ENCODE measurements at regions not wholly inside any gene's neighbourhood (a gene's known extent, or its start where the extent isn't known, plus 50 kb on each side); places are given as distances from the start of the nearest gene placed in this dataset.

DNA sequence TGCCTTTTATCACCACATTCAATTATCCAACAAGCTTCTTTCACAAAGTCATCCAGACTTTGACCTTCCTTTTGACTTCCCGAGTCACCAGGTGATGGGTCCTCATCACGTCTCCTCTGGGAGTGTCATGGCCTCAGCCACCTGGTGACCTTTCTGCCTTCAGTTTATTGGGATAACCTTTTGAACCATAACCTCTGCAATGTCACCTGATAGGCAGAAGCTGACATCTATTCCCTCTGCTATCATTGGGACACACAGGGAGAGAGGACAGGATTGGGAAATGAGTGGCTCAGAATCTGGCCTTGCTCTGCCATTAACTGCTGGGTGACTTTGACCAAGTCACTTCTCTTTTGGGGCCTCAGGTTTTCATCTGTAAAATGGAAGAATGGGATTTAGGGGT, 388.7 kb downstream of the NUAK1 start:
- TF ChIP-seq, protein P1, sequence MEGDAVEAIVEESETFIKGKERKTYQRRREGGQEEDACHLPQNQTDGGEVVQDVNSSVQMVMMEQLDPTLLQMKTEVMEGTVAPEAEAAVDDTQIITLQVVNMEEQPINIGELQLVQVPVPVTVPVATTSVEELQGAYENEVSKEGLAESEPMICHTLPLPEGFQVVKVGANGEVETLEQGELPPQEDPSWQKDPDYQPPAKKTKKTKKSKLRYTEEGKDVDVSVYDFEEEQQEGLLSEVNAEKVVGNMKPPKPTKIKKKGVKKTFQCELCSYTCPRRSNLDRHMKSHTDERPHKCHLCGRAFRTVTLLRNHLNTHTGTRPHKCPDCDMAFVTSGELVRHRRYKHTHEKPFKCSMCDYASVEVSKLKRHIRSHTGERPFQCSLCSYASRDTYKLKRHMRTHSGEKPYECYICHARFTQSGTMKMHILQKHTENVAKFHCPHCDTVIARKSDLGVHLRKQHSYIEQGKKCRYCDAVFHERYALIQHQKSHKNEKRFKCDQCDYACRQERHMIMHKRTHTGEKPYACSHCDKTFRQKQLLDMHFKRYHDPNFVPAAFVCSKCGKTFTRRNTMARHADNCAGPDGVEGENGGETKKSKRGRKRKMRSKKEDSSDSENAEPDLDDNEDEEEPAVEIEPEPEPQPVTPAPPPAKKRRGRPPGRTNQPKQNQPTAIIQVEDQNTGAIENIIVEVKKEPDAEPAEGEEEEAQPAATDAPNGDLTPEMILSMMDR (IDR thresholded peaks at IDR 0.05), result no peak
- Histone ChIP-seq H3K36me3 (no peaks in the 10 kb centered on the region), H3K27me3 (no peaks in the 10 kb centered on the region), H3K4me1 (ENCODE audit: control insufficient read depth in 1 of 2, insufficient read depth in 1 of 2, low read depth in 1 of 2, low read length in 1 of 2) (no peaks in the 10 kb centered on the region), H3K27ac (no peak overlapping the region), H3K9me3 (no peaks in the 10 kb centered on the region), H3K4me3 (ENCODE audit: low read depth in 1 of 2, low read length in 1 of 2) (no peak overlapping the region)

DNA sequence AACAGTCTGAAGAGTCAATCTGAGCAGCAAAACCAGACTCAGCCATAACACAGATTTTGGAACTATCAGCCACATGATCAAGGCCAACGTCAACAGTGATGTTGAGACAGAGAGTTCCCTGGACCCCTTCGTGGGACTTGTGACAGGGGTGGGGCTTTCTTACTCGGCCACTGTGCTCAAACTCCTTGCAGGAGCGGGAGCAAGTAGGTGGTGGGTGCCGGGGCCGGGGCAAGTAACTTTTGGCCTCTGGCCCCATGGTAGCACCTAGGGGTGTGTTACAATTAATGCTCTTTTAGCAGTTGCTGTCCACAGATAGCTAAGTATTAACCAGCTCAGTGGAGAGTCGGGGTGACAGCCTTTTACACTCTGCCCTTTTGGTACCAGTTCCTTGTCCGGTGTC, 384.4 kb downstream of the NUAK1 start:
- Histone ChIP-seq H3K9me3 (no peaks in the 10 kb centered on the region), H3K4me3 (ENCODE audit: low read depth in 1 of 2, low read length in 1 of 2) (no peak overlapping the region), H3K27ac (no peak overlapping the region), H3K27me3 (no peaks in the 10 kb centered on the region), H3K4me1 (ENCODE audit: control insufficient read depth in 1 of 2, insufficient read depth in 1 of 2, low read depth in 1 of 2, low read length in 1 of 2) (no peaks in the 10 kb centered on the region), H3K36me3 (no peaks in the 10 kb centered on the region)
- TF ChIP-seq, protein P1 (IDR thresholded peaks at IDR 0.05), result no peak

DNA sequence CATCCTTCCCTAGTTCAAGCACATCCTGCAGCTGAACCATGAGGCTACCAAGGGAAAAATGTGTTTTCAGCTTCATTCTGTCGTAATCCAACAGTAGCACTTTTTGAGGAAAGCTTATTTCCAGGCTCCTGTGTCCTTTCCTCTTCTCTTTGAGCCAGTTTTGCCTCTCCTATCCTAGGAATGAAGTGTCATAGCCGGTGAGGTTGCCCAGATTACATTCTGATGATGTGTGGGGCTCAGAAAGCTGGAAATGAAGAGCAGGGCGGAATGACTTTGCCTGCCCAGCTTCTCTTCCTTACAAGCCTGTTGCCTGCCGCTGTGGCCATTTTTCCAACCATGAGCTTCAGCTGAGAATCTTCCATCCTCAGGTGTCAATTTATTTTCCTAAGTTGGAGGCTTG, 381.8 kb downstream of the NUAK1 start:
- H3K27ac ChIP-seq, result no peak overlapping the region
- H3K9me3 ChIP-seq, result no peaks in the 10 kb centered on the region
- no peak overlapping the region for H3K4me3 ChIP-seq (ENCODE audit: low read depth in 1 of 2, low read length in 1 of 2)
- no peaks in the 10 kb centered on the region for H3K36me3 ChIP-seq
- H3K4me1 ChIP-seq (ENCODE audit: control insufficient read depth in 1 of 2, insufficient read depth in 1 of 2, low read depth in 1 of 2, low read length in 1 of 2), result no peaks in the 10 kb centered on the region
- H3K27me3 ChIP-seq, result no peaks in the 10 kb centered on the region
- TF ChIP-seq, protein P1 (IDR thresholded peaks at IDR 0.05), result no peak

DNA sequence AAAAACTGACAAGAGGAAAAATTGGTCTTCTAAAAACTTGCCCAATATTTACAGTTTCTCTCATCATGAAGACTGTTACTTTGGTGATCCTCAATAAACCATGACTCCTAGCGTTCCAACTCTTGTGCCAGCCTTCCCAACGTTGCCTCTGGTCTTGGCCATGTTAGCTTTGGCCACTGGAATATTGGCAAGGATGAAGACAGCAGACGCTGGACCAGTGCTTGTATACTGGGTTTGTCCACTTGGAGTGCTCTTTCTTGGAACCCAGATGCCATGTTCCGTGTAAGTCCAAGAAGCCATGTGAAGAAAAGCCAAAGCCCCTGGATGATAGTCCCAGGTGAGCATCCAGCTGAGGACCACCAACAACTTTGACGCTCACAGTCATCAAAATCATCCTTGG, 379.6 kb downstream of the NUAK1 start:
- Histone ChIP-seq H3K9me3 (no peaks in the 10 kb centered on the region), H3K4me1 (ENCODE audit: control insufficient read depth in 1 of 2, insufficient read depth in 1 of 2, low read depth in 1 of 2, low read length in 1 of 2) (no peaks in the 10 kb centered on the region), H3K27me3 (peaks cover 2% of the 10 kb centered on the region), H3K36me3 (no peaks in the 10 kb centered on the region), H3K4me3 (ENCODE audit: low read depth in 1 of 2, low read length in 1 of 2) (no peak overlapping the region), H3K27ac (no peak overlapping the region)
- TF ChIP-seq, protein P1 (IDR thresholded peaks at IDR 0.05), result no peak

DNA sequence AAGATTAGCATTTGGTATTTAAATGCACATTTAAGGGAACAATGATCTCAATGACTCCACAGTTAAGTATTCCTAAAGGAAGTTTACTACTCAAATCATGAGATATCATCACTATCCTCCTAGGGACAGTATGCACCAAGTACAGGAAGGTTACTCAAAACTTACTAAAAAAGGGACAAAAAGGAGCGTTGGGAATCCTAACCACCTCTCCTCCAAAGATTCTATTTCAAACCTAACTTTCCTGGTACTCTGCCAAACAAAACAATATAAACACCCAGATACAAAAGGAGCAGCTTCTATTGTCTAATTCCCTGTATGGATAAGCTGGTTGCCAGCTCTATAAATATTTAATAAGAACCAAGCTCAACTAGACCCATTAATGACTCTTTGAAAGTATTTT, 377.7 kb downstream of the NUAK1 start:
- Histone ChIP-seq H3K36me3 (no peaks in the 10 kb centered on the region), H3K27ac (no peak overlapping the region), H3K9me3 (no peaks in the 10 kb centered on the region), H3K4me3 (ENCODE audit: low read depth in 1 of 2, low read length in 1 of 2) (no peak overlapping the region), H3K4me1 (ENCODE audit: control insufficient read depth in 1 of 2, insufficient read depth in 1 of 2, low read depth in 1 of 2, low read length in 1 of 2) (no peaks in the 10 kb centered on the region), H3K27me3 (peaks cover 20% of the 10 kb centered on the region)
- TF ChIP-seq, protein P1 (IDR thresholded peaks at IDR 0.05), result no peak

Data from neutrophil (primary cell).